ENCODE measurements at regions not wholly inside any gene's neighbourhood (a gene's known extent, or its start where the extent isn't known, plus 50 kb on each side); places are given as distances from the start of the nearest gene placed in this dataset.
"Not testable (repeated sequence)": the region's sequence is repeated elsewhere in the genome, so short reads cannot be mapped to it uniquely, and the experiment has no call there.

DNA sequence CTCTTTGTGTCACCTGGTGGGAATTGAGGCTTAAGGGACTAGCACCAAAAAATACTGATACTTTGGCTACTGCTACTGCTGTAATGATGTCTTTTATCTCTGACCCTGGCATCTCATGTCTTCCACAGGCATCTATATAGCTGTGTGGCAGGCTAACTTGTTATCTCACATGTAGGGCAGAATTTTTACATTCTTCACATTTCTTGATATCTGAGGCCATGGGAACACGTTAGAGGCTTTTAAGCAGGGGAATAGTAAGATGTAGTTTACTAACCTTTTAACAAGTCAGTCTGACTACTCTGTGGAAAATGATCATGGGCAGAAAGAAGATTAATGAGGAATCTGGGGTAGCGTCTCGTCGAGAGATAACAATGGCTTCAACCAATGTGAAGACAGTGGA lies 498.4 kb downstream of the PCNX1 start:
- DNase-seq = no peak

DNA sequence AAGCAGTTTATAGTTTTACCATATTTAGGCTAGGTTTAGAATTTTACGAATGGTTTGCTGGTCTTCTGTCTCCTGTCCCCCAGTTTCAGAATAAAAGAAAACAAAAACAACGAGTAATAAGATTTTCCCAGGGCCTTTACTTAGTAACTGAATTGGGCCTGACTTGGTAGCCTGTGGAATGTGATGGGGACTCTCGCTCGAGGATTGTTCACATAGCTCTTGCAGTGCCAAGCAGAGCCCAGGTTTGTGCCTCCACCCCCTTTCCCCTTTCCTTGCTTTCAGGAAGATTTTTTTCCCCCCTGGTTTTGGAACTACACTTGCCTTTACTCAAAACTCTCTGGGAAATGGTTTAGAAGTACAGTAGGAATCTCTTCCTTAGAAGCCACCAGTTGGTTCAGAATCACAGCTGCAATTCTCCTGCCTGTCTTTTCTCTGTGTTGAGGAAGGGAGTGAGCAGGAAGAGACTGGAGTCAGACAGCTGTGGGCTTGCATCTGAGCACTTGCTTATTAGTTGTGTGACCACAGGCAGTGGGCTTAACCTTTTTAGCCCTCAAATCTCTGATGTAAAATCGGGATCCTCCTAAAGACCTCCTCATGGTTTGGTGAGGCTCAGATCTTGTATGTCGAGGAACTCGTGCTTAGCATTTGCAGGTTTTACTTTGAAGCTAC lies 501.2 kb downstream of the PCNX1 start:
- no peak for DNase-seq

DNA sequence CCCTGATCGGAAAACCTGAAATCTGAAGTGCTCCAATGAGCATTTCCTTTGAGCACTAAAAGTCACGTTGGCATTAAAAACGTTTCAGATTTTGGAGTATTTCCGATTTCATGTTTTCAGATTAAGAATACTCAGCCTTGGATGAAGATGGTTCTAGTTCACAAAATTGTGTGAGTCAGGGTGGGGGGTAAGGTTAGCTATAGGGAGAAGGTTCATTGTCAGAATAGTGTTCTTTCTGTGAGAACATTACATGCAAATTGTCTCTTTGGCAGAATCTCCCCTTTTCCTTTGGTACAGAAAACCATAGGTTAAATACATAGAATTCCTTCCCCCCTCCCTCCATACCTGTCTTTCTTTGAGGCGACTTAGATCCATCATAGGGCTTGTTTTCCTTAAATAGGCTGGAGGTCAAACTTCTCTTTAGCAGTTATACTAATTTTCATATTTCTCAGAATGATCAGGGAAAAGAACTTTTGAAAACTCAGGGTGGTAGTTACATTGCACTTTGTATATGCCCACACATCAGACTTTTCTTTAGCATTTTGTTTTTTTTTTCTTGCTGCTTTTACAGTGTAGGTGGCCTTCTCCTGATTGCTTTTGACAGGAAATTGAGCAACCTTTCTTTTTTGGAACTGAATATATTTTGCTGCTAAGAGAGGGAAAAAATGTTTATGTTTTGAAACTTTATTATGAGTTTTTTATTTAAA lies 503.5 kb downstream of the PCNX1 start:
- DNase-seq = no peak

DNA sequence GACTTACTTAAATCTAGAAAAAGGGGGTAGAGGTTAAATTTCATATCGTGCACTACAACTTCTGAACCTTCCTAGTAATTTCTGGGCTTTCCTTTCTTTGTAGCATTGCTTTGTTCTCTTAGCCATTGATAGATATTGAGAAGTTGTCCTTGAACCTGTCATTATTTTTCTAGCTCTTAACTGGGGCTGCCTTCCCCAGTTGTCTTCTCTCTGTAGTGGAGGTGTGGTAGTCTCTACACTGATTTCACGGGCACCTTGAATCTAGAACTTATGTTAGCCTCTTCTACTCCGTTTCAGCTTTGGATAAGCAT lies 504.0 kb downstream of the PCNX1 start:
- DNase-seq = no peak

DNA sequence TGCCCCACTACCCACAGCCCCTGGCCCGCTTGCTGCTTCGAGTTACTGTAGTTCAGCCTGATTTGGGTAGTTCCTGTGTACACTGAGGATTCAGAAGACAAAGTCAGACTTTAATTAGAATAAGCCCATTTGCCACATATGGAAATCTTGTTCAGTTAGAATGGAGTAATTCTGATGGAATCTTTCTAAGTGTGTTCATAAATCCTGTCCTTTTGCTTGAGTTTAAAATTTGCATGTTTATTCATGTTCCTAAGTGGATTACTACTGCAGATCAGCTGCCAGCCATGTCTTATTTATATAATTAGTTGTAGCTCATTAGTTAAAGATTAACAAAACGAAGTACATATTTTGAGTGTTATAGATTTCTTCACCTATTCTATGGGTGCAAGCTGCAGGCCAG lies 504.5 kb downstream of the PCNX1 start:
- no peak for DNase-seq

DNA sequence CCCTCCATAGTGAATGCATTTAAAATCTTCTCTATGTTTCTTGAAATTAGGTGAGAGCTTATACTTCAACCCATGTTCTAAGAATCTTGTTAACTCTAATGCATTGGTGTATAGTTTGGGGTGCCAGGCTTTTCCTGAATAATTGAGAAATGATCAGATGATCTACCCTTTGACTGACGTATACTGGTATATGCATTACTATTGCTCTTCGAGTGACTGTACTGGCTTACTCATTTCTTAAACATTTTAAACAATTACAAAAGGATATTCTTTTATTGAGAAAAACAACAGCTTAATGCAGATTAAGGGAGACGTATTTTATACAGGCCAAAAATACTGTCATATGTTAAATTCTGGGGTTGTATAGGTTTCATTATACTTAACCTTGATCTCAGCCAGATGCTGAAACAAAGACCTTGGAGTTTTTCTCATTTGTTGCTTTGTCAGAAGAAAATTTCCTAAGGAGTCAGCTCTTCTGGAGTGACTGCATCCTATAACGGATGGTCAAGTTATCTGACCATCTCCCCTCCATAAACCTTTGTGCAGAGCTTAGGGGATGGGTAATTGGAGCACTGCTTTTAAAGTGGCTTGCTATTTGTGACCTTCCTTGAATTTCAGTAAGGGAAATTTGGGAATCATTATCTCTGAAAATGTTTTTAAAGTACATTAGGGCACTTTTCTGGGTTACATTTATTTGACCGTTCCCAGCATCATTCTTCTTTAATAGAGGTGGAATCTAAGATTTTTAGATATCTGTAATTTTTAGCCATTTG lies 507.6 kb downstream of the PCNX1 start:
- DNase-seq = no peak

DNA sequence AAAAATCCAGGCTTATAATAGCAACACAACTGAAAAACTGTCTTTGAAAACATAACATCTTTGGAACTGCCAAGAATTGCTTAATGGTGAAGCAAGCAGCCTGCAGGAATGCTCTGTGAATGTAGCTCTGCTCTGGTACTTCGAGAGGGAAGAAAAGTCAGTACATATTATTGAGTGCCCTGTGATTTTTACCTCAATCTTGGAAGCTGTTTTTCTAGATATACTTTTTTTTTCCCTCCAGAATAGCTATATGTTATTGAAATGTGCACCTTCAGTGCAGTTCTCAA lies 508.1 kb downstream of the PCNX1 start:
- no peak for DNase-seq

DNA sequence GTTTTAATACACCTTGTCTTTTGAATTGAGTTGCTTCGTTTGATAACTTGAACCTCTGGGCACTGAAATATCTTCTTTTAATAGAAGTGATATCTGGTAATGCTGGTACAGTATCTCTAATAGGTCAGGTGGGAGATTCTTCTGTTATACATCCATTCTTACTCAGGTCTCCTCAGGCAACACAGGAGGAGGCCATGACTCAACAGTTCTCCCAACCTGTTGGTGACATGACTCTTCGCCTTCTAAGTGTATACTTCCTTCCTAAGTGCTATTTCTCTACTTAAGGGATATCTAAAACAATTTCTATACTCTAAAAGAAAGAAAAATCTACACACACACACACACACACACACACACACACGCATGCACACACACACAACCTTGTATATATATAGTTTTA lies 509.1 kb downstream of the PCNX1 start:
- no peak for DNase-seq

DNA sequence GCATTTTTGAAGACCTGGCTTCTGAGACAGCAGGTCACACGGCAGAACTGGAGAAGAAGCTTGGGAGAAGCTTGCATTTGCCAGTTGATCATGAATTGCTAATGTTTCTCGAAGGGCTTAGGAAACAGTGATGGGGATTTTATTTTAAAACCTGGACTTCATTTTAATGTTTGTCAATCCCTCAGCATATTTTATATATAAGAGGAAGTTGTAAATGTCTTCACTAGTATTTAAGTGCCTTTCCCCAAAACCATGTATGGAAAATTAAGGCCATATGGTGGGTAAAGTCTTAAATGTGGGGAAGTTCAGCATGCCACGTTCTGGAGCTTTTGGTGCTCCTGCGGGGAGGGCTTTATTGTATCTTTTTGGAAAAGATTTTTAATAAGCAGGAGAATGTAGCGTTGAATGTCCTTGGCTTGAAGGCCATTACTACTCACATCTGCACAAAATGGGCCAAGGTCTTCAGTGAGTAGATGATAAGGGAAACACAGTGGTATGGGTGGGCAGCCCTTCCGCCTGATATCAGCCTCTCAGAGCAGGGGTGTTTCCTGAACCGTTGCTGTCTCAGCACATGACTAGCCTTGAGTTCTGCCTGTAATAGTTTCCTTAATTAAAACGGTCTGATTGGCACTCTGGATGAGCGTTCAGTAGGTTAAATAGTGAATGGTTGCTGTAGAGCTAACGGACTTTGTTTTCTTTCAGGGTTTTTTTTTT lies 511.4 kb downstream of the PCNX1 start:
- DNase-seq = no peak

DNA sequence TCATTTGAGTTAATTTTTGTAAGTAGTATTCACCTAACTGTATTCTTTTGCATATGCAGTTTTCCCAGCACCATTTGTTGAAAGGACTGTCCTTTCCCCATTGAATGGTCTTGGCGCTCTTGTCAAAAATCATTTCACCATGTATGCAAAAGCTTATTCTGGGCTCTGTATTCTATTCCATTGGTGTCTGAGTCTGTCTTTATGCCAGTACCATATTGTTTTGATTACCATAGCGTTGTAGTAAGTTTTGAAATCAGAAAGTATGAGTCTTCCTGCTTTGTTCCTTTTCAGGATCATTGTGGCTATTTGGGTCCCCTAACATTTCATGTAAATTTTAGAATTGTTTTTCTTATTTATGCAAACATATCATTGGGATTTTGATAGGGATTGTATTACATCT lies 508.7 kb upstream of the RGS6 start:
- no peak for DNase-seq

DNA sequence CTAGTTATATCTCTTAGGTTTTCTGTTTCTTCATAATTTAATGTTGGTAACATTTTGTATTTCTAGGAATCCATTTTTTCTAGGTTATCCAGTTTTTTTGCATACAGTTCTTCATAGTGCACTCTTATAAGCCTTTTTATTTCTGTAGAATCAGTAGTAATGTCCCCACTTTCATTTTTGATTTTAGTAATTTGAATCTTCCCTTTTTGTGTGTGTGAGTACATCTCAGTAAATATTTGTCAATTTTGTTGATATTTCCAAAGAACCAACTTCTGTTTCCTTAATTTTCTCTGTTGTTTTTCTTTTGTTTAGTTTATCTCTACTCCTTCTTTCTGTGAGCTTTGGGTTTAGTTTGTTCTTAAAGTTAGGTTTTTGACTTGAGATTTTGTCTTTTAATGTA lies 507.3 kb upstream of the RGS6 start:
- no peak for DNase-seq

DNA sequence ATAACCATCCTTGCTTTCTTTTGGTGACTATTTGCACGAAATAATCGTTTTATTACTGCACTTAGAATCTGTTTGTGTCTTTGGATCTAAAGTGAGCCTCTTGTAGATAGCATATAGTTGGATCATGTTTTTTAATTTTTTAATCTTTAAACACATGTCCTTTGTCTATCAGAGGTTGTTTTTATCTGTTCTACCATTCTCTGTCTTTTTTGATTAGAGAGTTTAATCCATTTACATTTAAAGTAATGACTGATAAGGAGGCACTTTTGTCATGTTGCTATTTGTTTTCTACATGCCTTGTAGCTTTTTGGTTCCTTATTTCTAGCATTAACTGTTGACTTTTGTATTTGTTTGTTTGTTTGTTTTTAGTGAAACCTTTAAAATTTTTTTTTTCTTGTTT lies 506.2 kb upstream of the RGS6 start:
- DNase-seq = no peak

DNA sequence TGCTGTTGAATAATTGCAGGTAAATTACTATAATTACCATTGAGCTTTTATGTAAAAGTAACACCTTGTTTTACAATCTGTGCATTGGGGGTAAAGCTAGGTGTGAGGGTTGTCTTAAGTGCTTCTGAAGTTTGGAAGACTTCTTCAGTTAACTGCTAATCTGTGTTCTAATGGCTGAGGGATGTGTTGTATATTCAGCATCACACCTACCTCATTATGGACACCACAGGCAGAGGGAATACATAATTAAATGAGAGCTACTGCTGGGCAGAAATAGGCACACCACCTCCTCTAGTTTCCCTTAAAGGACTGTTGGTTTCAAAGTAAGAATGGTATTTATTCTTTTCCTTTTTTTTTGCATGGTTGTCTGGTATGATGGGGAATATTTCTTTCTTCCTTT lies 502.3 kb upstream of the RGS6 start:
- DNase-seq = no peak

DNA sequence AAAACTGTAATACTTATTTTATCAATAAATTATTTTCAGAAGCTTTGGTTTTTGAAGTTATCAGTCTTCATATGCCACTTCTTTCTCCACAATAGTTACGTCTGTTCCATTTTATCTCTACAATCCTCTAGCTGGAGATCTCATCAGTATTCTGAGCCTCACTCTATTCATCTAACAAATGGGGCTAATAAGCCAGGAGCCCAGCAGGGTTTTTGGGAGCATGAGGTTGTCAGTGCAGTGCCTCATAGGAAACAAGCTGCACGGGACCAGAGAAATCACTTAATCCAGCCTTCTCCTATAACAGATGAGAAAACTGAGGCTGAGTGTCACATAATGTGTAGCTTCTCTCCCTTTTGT lies 501.9 kb upstream of the RGS6 start:
- DNase-seq = no peak

DNA sequence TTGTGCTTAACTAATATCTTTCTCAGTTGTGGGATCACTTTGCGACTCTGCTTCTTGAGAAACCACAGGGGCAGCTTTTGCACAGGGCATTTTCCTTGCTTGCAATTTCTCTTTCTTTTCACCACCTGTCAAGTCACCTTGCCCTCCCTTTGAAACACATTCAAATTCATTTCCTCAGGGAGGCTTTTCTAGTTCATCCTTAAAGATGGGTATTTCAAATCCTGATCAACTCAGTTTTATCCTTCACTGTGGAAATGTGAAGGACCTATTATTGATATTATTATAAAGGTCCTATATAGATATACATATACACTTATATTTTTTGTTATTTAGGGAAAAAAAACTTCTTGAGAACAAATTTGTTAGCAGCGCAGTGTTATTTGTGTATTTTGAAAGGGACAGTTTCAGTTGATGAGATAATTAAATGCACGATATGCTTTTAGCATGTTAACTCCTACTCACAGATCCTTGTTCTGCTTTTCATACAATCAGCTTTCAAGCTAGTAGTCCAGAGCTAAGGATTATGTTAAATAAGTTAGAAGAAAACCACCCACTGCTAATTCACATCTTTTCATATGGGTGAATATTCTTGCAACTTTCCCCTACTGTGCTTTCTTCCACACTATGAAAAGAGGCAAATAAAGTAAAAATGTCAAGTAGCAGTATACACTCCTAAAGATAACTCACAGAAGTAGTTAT lies 501.4 kb upstream of the RGS6 start:
- DNase-seq = no peak

DNA sequence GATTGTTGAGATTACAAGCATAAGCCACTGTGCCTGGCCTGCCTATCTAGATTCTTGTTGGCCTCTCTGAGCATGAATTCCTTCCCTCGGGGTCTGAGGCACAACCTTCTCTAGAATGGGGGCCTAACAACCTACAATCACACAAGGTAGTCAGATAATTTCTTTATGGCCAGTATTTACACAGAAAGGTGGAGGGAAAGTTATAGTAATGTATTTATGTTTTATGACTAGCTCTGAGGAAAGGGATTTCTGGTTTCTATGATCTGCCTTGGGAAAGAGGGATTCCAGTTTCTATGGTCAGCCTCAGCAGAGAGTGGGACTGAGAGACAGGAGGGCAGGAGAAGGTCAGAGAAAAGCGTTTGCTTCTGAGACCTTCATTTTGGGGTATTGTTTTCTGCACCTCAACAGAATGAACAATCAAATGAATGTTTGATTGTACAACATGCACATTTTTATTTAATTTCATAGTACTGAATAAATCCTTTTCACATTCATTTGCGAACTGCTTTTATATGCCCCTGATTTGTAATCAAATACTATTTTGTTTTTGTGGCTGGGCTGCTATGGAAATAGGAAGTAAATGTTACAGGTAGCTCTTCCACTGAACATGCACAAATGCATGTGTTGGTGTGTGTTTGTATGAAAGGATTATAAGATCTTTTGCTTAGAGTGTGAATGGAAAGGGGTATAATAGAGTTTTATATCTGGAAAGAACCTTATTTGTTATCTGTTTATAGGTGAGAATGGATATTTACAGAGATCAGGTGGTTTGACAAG lies 499.7 kb upstream of the RGS6 start:
- no peak for DNase-seq

DNA sequence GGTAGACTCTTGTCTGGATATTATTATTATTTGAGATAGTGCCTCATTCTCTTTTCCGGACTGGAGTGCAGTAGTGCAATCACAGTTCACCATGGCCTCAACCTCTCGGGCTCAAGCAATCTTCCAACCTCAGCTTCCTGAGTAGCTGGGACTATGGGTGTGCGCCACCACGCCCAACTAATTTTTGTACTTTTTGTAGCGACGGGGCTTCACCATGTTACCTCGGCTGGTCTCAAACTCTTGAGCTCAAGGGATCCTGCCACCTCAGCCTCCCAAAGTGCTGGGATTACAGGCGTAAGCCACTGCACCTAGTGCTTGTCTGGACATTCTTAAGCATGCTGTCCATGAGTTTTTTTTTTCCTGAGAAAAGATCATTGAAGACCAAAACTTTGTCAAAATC lies 498.9 kb upstream of the RGS6 start:
- DNase-seq = no peak

DNA sequence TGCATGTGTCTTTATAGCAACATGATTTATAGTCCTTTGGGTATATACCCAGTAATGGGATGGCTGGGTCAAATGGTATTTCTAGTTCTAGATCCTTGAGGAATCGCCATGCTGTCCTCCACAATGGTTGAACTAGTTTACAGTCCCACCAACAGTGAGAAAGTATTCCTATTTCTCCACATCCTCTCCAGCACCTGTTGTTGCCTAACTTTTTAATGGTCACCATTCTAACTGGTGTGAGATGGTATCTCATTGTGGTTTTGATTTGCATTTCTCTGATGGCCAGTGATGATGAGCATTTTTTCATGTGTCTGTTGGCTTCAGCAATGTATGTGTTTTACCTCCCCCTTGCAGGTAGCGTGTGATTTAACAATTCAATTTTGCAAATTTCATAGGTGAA lies 496.6 kb upstream of the RGS6 start:
- not testable (repeated sequence) for DNase-seq

DNA sequence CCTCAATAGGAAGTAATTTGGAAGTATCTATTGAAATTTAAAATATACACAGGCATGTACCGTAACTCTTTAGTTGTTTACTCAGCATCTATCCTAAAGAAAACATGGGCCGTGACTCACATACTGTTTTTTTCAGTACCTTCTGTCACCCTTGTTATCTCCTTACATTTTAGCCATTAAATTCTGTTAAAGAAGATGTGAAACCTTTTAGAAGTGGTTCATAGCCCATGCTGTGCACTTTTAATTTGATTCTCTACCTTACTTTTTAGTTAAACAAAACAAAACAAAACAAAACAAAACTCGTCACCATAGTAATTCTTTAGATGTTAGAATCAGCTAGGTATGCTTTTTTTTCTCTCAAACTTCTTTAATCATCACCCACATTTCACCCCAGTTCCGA lies 494.4 kb upstream of the RGS6 start:
- no peak for DNase-seq

DNA sequence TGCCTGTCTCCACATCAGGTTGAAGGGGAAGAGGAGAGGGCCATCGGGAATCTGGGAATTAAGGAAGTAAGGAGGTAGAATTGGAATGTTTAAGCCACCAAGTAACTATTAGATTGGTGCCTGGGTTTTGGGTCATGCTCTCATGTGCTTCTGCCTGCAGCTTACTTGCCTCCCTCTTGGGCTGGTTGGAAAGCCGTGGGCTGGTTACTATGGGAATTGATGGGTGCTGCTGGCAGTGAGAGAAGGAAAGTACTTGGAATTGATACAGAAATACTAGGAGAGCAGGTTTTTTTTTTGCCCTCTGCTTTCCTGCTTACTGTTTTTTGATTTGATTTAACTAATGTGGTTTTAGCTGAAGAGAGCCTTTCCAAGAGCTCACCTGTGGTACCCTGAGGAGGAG lies 493.5 kb upstream of the RGS6 start:
- no peak for DNase-seq

DNA sequence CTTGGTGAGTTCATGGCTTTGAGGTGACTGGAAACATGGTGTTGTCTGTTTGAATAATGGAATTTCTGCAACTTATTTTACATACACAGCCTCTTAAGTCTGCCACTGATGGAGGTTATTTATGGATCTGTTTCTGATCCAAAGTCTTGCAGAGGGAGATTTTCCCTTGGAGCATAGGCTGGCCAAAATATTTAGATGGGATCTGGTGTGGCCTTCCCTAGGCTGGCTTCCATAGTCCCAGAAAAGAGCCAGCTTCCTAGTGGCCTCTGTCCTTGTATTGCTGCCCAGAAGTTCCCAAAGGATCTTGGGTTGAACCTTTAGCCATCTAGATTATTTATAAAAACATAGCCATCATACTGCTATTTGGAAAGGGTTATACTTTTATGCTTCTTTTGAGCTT lies 491.1 kb upstream of the RGS6 start:
- DNase-seq = no peak

DNA sequence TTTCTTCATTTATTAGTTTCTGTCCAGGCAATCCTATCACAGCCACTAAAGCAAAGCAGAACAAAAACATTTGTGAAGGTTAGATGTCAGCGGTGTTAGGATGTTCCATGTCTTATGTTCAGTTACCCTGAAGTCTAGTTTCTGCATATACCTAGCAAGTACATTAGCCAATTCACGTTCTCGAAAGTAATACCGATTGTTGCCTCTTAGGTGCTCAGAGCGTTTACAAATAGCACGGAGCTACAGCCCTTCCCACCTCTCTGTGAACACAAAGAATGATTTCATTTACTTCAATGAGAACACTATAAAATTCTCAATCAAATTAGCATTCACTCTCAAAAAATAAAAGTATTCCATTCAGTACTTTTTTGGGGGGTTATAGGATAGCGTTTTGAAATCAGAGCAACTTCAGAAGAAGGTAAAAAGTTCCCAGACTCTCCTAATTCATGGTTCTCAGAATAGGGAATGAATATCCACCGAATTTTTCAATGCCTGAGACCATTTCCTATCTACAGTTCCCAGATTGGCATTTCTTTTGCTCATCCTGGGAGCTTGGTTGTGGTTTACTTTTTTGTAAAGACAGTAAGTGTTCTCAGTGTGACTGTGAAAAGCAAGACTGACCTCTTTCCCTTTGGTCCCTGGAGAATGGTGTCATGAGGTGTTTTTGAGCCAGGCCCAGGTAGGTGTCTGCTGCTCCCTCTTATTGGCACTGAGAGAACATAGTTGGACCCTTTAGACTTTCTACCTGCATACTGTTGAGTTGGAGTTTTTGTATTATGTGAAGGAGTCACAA lies 488.0 kb upstream of the RGS6 start:
- no peak for DNase-seq
